SH-SY5Y (cell line): ENCODE measurements at regions not wholly inside any gene's neighbourhood (a gene's known extent, or its start where the extent isn't known, plus 50 kb on each side); places are given as distances from the start of the nearest gene placed in this dataset.

Experiments
- GATA2 ChIP-seq: IDR thresholded peaks from 2 replicates; pipeline ENCODE4 v1.6.1; 2011; ENCODE audit warnings: mild to moderate bottlenecking, low read depth, low read length
- GATA3 ChIP-seq: IDR thresholded peaks from 2 replicates; pipeline ENCODE4 v1.6.1; 2011; ENCODE audit warnings: low read depth, mild to moderate bottlenecking, low read length, moderate library complexity

GRCh38 chr4:63269156-63269555, 1140.1 kb downstream of the TECRL start:
- no peak for TF ChIP-seq GATA2
- TF ChIP-seq GATA3: no peak
